ENCODE measurements at regions not wholly inside any gene's neighbourhood (a gene's known extent, or its start where the extent isn't known, plus 50 kb on each side); places are given as distances from the start of the nearest gene placed in this dataset.

- no peak for TF ChIP-seq CTCF (IDR thresholded peaks at IDR 0.05 in 4 of 5, conservative IDR thresholded peaks at IDR 0.05 in 1 of 5)
- no peak for TF ChIP-seq POLR2A (IDR thresholded peaks at IDR 0.05)
Measured at GRCh38 chr7:156577645-156578577, 62.7 kb upstream of the RNF32 start.

Data from gastrocnemius medialis (tissue), 4 donors.